ENCODE measurements at regions not wholly inside any gene's neighbourhood (a gene's known extent, or its start where the extent isn't known, plus 50 kb on each side); places are given as distances from the start of the nearest gene placed in this dataset.

GRCh38 chr16:5466551-5466950, 369.0 kb upstream of the EEF2KMT start:
- Histone ChIP-seq H3K36me3 (ENCODE audit: control insufficient read depth in 1 of 2, insufficient read depth in 2 of 2, low read length in 2 of 2) (no peaks in the 10 kb centered on the region), H3K4me3 (ENCODE audit: low read depth in 1 of 2, low read length in 2 of 2) (no peak overlapping the region), H3K4me1 (ENCODE audit: control insufficient read depth in 1 of 2, insufficient read depth in 2 of 2, low read length in 2 of 2) (no peaks in the 10 kb centered on the region), H3K9me3 (ENCODE audit: control insufficient read depth in 1 of 2, low read length in 2 of 2) (peaks cover 0 to 5% of the 10 kb centered on the region in 2 donors), H3K9ac (ENCODE audit: low read depth in 1 of 2, low read length in 2 of 2) (no peak overlapping the region), H3K27ac (ENCODE audit: low read depth, low read length) (no peak overlapping the region), H3K27me3 (ENCODE audit: control insufficient read depth in 1 of 2, insufficient read depth in 2 of 2, low read length in 2 of 2) (no peaks in the 10 kb centered on the region)

GRCh38 chr16:5465714-5466113, 368.1 kb upstream of the EEF2KMT start:
- Histone ChIP-seq H3K27me3 (ENCODE audit: control insufficient read depth in 1 of 2, insufficient read depth in 2 of 2, low read length in 2 of 2) (no peaks in the 10 kb centered on the region), H3K36me3 (ENCODE audit: control insufficient read depth in 1 of 2, insufficient read depth in 2 of 2, low read length in 2 of 2) (no peaks in the 10 kb centered on the region), H3K9me3 (ENCODE audit: control insufficient read depth in 1 of 2, low read length in 2 of 2) (peaks cover 0 to 5% of the 10 kb centered on the region in 2 donors), H3K4me3 (ENCODE audit: low read depth in 1 of 2, low read length in 2 of 2) (no peak overlapping the region), H3K9ac (ENCODE audit: low read depth in 1 of 2, low read length in 2 of 2) (no peak overlapping the region), H3K4me1 (ENCODE audit: control insufficient read depth in 1 of 2, insufficient read depth in 2 of 2, low read length in 2 of 2) (no peaks in the 10 kb centered on the region), H3K27ac (ENCODE audit: low read depth, low read length) (no peak overlapping the region)

- H3K9ac ChIP-seq (ENCODE audit: low read depth in 1 of 2, low read length in 2 of 2), result no peak overlapping the region
- peaks cover 0 to 5% of the 10 kb centered on the region in 2 donors for H3K9me3 ChIP-seq (ENCODE audit: control insufficient read depth in 1 of 2, low read length in 2 of 2)
- no peak overlapping the region for H3K4me3 ChIP-seq (ENCODE audit: low read depth in 1 of 2, low read length in 2 of 2)
- H3K36me3 ChIP-seq (ENCODE audit: control insufficient read depth in 1 of 2, insufficient read depth in 2 of 2, low read length in 2 of 2), result no peaks in the 10 kb centered on the region
- no peak overlapping the region for H3K27ac ChIP-seq (ENCODE audit: low read depth, low read length)
- H3K4me1 ChIP-seq (ENCODE audit: control insufficient read depth in 1 of 2, insufficient read depth in 2 of 2, low read length in 2 of 2), result no peaks in the 10 kb centered on the region
- no peaks in the 10 kb centered on the region for H3K27me3 ChIP-seq (ENCODE audit: control insufficient read depth in 1 of 2, insufficient read depth in 2 of 2, low read length in 2 of 2)
These were observed 366.2 kb upstream of the EEF2KMT start for GRCh38 chr16:5463820-5464219.

GRCh38 chr16:5461574-5461973, 364.0 kb upstream of the EEF2KMT start:
- no peaks in the 10 kb centered on the region for H3K4me1 ChIP-seq (ENCODE audit: control insufficient read depth in 1 of 2, insufficient read depth in 2 of 2, low read length in 2 of 2)
- no peak overlapping the region for H3K9ac ChIP-seq (ENCODE audit: low read depth in 1 of 2, low read length in 2 of 2)
- no peaks in the 10 kb centered on the region for H3K9me3 ChIP-seq (ENCODE audit: control insufficient read depth in 1 of 2, low read length in 2 of 2)
- H3K27me3 ChIP-seq (ENCODE audit: control insufficient read depth in 1 of 2, insufficient read depth in 2 of 2, low read length in 2 of 2), result no peaks in the 10 kb centered on the region
- no peaks in the 10 kb centered on the region for H3K36me3 ChIP-seq (ENCODE audit: control insufficient read depth in 1 of 2, insufficient read depth in 2 of 2, low read length in 2 of 2)
- H3K4me3 ChIP-seq (ENCODE audit: low read depth in 1 of 2, low read length in 2 of 2), result no peak overlapping the region
- no peak overlapping the region for H3K27ac ChIP-seq (ENCODE audit: low read depth, low read length)

- Histone ChIP-seq H3K9ac (ENCODE audit: low read depth in 1 of 2, low read length in 2 of 2) (no peak overlapping the region), H3K4me1 (ENCODE audit: control insufficient read depth in 1 of 2, insufficient read depth in 2 of 2, low read length in 2 of 2) (no peaks in the 10 kb centered on the region), H3K36me3 (ENCODE audit: control insufficient read depth in 1 of 2, insufficient read depth in 2 of 2, low read length in 2 of 2) (no peaks in the 10 kb centered on the region), H3K4me3 (ENCODE audit: low read depth in 1 of 2, low read length in 2 of 2) (no peak overlapping the region), H3K27me3 (ENCODE audit: control insufficient read depth in 1 of 2, insufficient read depth in 2 of 2, low read length in 2 of 2) (no peaks in the 10 kb centered on the region), H3K9me3 (ENCODE audit: control insufficient read depth in 1 of 2, low read length in 2 of 2) (no peaks in the 10 kb centered on the region), H3K27ac (ENCODE audit: low read depth, low read length) (no peak overlapping the region)
These were observed 363.5 kb upstream of the EEF2KMT start for GRCh38 chr16:5461141-5461540.

GRCh38 chr16:5460701-5461100, 363.1 kb upstream of the EEF2KMT start:
- Histone ChIP-seq H3K36me3 (ENCODE audit: control insufficient read depth in 1 of 2, insufficient read depth in 2 of 2, low read length in 2 of 2) (no peaks in the 10 kb centered on the region), H3K9ac (ENCODE audit: low read depth in 1 of 2, low read length in 2 of 2) (no peak overlapping the region), H3K9me3 (ENCODE audit: control insufficient read depth in 1 of 2, low read length in 2 of 2) (no peaks in the 10 kb centered on the region), H3K4me3 (ENCODE audit: low read depth in 1 of 2, low read length in 2 of 2) (no peak overlapping the region), H3K27ac (ENCODE audit: low read depth, low read length) (no peak overlapping the region), H3K27me3 (ENCODE audit: control insufficient read depth in 1 of 2, insufficient read depth in 2 of 2, low read length in 2 of 2) (no peaks in the 10 kb centered on the region), H3K4me1 (ENCODE audit: control insufficient read depth in 1 of 2, insufficient read depth in 2 of 2, low read length in 2 of 2) (no peaks in the 10 kb centered on the region)

- Histone ChIP-seq H3K4me1 (ENCODE audit: control insufficient read depth in 1 of 2, insufficient read depth in 2 of 2, low read length in 2 of 2) (no peaks in the 10 kb centered on the region), H3K9me3 (ENCODE audit: control insufficient read depth in 1 of 2, low read length in 2 of 2) (no peaks in the 10 kb centered on the region), H3K4me3 (ENCODE audit: low read depth in 1 of 2, low read length in 2 of 2) (no peak overlapping the region), H3K36me3 (ENCODE audit: control insufficient read depth in 1 of 2, insufficient read depth in 2 of 2, low read length in 2 of 2) (no peaks in the 10 kb centered on the region), H3K27me3 (ENCODE audit: control insufficient read depth in 1 of 2, insufficient read depth in 2 of 2, low read length in 2 of 2) (no peaks in the 10 kb centered on the region), H3K27ac (ENCODE audit: low read depth, low read length) (no peak overlapping the region), H3K9ac (ENCODE audit: low read depth in 1 of 2, low read length in 2 of 2) (no peak overlapping the region)
These were observed 362.3 kb upstream of the EEF2KMT start for GRCh38 chr16:5459863-5460262.

GRCh38 chr16:5455110-5455509, 357.5 kb upstream of the EEF2KMT start:
- H3K4me3 ChIP-seq (ENCODE audit: low read depth in 1 of 2, low read length in 2 of 2), result no peak overlapping the region
- no peaks in the 10 kb centered on the region for H3K4me1 ChIP-seq (ENCODE audit: control insufficient read depth in 1 of 2, insufficient read depth in 2 of 2, low read length in 2 of 2)
- no peak overlapping the region for H3K27ac ChIP-seq (ENCODE audit: low read depth, low read length)

GRCh38 chr16:5454349-5454748, 356.8 kb upstream of the EEF2KMT start:
- no peak overlapping the region for H3K9ac ChIP-seq (ENCODE audit: low read depth in 1 of 2, low read length in 2 of 2)
- H3K36me3 ChIP-seq (ENCODE audit: control insufficient read depth in 1 of 2, insufficient read depth in 2 of 2, low read length in 2 of 2), result no peaks in the 10 kb centered on the region
- H3K4me1 ChIP-seq (ENCODE audit: control insufficient read depth in 1 of 2, insufficient read depth in 2 of 2, low read length in 2 of 2), result no peaks in the 10 kb centered on the region
- H3K9me3 ChIP-seq (ENCODE audit: control insufficient read depth in 1 of 2, low read length in 2 of 2), result no peaks in the 10 kb centered on the region
- no peak overlapping the region for H3K4me3 ChIP-seq (ENCODE audit: low read depth in 1 of 2, low read length in 2 of 2)
- H3K27me3 ChIP-seq (ENCODE audit: control insufficient read depth in 1 of 2, insufficient read depth in 2 of 2, low read length in 2 of 2), result no peaks in the 10 kb centered on the region
- H3K27ac ChIP-seq (ENCODE audit: low read depth, low read length), result no peak overlapping the region

More at GRCh38 chr16:5455110-5455509, 357.5 kb upstream of the EEF2KMT start:
- H3K9ac ChIP-seq (ENCODE audit: low read depth in 1 of 2, low read length in 2 of 2), result no peak overlapping the region
- H3K27me3 ChIP-seq (ENCODE audit: control insufficient read depth in 1 of 2, insufficient read depth in 2 of 2, low read length in 2 of 2), result no peaks in the 10 kb centered on the region
- no peaks in the 10 kb centered on the region for H3K9me3 ChIP-seq (ENCODE audit: control insufficient read depth in 1 of 2, low read length in 2 of 2)
- no peaks in the 10 kb centered on the region for H3K36me3 ChIP-seq (ENCODE audit: control insufficient read depth in 1 of 2, insufficient read depth in 2 of 2, low read length in 2 of 2)

GRCh38 chr16:5451641-5452040, 354.0 kb upstream of the EEF2KMT start:
- no peaks in the 10 kb centered on the region for H3K9me3 ChIP-seq (ENCODE audit: control insufficient read depth in 1 of 2, low read length in 2 of 2)
- H3K27me3 ChIP-seq (ENCODE audit: control insufficient read depth in 1 of 2, insufficient read depth in 2 of 2, low read length in 2 of 2), result no peaks in the 10 kb centered on the region
- H3K4me3 ChIP-seq (ENCODE audit: low read depth in 1 of 2, low read length in 2 of 2), result no peak overlapping the region
- no peaks in the 10 kb centered on the region for H3K36me3 ChIP-seq (ENCODE audit: control insufficient read depth in 1 of 2, insufficient read depth in 2 of 2, low read length in 2 of 2)
- no peaks in the 10 kb centered on the region for H3K4me1 ChIP-seq (ENCODE audit: control insufficient read depth in 1 of 2, insufficient read depth in 2 of 2, low read length in 2 of 2)
- no peak overlapping the region for H3K27ac ChIP-seq (ENCODE audit: low read depth, low read length)
- no peak overlapping the region for H3K9ac ChIP-seq (ENCODE audit: low read depth in 1 of 2, low read length in 2 of 2)
